ENCODE measurements at regions not wholly inside any gene's neighbourhood (a gene's known extent, or its start where the extent isn't known, plus 50 kb on each side); places are given as distances from the start of the nearest gene placed in this dataset.

- DNase-seq (no peak), ATAC-seq (replicated peaks) (no peak)
- peaks cover 0 to 5% of the 10 kb centered on the region in 2 donors for H3K9me3 Mint-ChIP-seq
- no peaks in the 10 kb centered on the region for H3K27me3 Mint-ChIP-seq
- H3K36me3 Mint-ChIP-seq: no peaks in the 10 kb centered on the region
- no peak overlapping the region for H3K4me3 Mint-ChIP-seq
- H3K4me1 Mint-ChIP-seq: no peaks in the 10 kb centered on the region
- no peak overlapping the region for H3K27ac Mint-ChIP-seq
Measured at GRCh38 chr16:64892835-64893785, 228.8 kb downstream of the CDH11 start.

GRCh38 chr16:64889446-64889845, 232.4 kb downstream of the CDH11 start:
- Mint-ChIP-seq H3K9me3 (peaks cover 0 to 6% of the 10 kb centered on the region in 2 donors), H3K27ac (no peak overlapping the region), H3K27me3 (no peaks in the 10 kb centered on the region), H3K36me3 (no peaks in the 10 kb centered on the region), H3K4me3 (no peak overlapping the region), H3K4me1 (no peaks in the 10 kb centered on the region)
- DNase-seq (no peak), ATAC-seq (replicated peaks) (no peak)

DNA sequence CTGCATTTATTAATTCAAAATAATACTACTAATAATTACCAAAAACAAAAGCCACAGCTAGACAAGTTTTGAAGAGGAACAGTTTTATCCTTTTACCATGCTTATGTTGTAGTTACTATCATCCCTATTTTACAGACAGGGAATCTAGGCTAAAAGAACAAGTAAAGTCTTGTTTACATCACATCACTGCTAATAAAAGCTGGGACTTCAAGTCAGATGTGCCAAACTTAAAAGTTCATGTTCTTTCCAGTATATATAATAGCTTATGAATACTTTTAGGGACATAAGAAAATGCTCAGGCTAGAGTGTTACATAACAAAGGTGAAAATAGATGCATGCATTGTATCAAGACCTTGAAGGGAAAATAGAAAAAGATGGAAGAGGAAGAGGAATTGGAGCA, 234.2 kb downstream of the CDH11 start:
- Mint-ChIP-seq H3K9me3 (peaks cover 4 to 12% of the 10 kb centered on the region in 2 donors), H3K27ac (no peak overlapping the region), H3K36me3 (no peaks in the 10 kb centered on the region), H3K4me1 (no peaks in the 10 kb centered on the region), H3K27me3 (no peaks in the 10 kb centered on the region), H3K4me3 (no peak overlapping the region)
- ATAC-seq (replicated peaks): no peak
- DNase-seq: no peak

DNA sequence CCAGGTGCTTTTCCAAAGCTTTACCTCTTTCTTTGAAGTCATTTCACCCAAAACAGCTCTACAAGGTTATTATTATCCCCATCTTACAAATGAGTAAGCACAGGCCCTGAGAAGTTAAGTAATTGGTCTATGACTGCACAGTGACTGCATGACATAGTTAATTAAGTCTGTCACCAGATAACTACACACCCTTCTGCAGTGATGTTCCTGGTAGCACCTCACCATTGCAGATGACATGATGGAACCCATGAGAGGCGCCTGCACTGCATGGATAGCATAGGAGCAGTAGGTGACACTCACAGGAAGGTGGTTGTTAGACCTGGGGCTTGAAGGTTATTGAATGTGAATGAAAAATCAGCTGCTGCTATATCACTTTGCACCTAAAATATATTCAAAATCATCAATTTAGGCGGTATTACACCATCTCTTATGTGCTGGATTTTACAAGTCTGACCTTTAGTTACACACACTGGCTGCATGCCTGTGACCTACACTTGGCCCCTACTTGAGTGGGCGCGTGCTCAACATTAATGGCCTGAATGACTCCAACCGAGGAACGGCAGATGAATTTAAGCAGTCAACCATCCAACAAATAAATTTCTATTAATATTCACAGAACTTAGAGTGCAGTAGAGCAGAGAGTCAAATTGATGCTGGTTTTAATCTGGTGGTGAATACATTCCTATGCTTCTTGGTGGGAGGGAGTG, 239.6 kb downstream of the CDH11 start:
- no peaks in the 10 kb centered on the region for H3K36me3 Mint-ChIP-seq
- no peak for ATAC-seq (replicated peaks)
- no peak for DNase-seq
- H3K4me1 Mint-ChIP-seq: no peaks in the 10 kb centered on the region
- peaks cover 4 to 10% of the 10 kb centered on the region in 2 donors for H3K9me3 Mint-ChIP-seq
- H3K27me3 Mint-ChIP-seq: no peaks in the 10 kb centered on the region
- H3K4me3 Mint-ChIP-seq: no peak overlapping the region
- no peak overlapping the region for H3K27ac Mint-ChIP-seq

- H3K4me1 Mint-ChIP-seq: no peaks in the 10 kb centered on the region
- H3K9me3 Mint-ChIP-seq: peaks cover 4 to 11% of the 10 kb centered on the region in 2 donors
- no peak for DNase-seq
Measured at GRCh38 chr16:64880994-64881393, 240.9 kb downstream of the CDH11 start.

GRCh38 chr16:64880006-64880405, 241.9 kb downstream of the CDH11 start:
- ATAC-seq (replicated peaks) (no peak), DNase-seq (no peak)
- Mint-ChIP-seq H3K4me3 (no peak overlapping the region), H3K27me3 (no peaks in the 10 kb centered on the region), H3K9me3 (peaks cover 4 to 11% of the 10 kb centered on the region in 2 donors), H3K4me1 (no peaks in the 10 kb centered on the region), H3K27ac (no peak overlapping the region), H3K36me3 (no peaks in the 10 kb centered on the region)

More at GRCh38 chr16:64880994-64881393, 240.9 kb downstream of the CDH11 start:
- no peak for ATAC-seq (replicated peaks)
- Mint-ChIP-seq H3K27me3 (no peaks in the 10 kb centered on the region), H3K27ac (no peak overlapping the region), H3K4me3 (no peak overlapping the region), H3K36me3 (no peaks in the 10 kb centered on the region)

DNA sequence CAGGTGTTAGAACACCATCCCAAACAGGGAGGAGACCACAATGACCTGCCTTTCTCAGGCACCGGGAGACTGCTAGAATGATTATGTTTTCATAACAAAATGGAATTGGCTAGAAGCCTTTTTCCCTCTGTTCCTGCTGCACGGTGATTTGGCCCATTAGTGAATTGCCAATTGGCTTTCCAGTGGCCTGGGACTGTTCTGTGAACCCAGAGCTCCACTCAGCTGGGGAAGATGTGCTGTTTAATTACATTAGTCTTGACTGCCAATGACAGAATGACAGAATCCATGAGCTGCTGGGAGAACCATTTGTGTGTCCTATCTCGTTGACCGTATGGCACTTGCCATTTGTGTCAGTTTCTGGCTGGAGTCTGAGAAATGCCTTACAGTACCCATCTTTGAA, 242.9 kb downstream of the CDH11 start:
- DNase-seq (no peak), ATAC-seq (replicated peaks) (no peak)
- H3K4me3 Mint-ChIP-seq: no peak overlapping the region
- no peaks in the 10 kb centered on the region for H3K27me3 Mint-ChIP-seq
- no peak overlapping the region for H3K27ac Mint-ChIP-seq
- peaks cover 4 to 9% of the 10 kb centered on the region in 2 donors for H3K9me3 Mint-ChIP-seq
- no peaks in the 10 kb centered on the region for H3K4me1 Mint-ChIP-seq
- H3K36me3 Mint-ChIP-seq: no peaks in the 10 kb centered on the region

- DNase-seq: no peak
- Mint-ChIP-seq H3K36me3 (no peaks in the 10 kb centered on the region), H3K9me3 (peaks cover 3 to 4% of the 10 kb centered on the region in 2 donors), H3K4me1 (no peaks in the 10 kb centered on the region), H3K4me3 (no peak overlapping the region), H3K27ac (no peak overlapping the region), H3K27me3 (no peaks in the 10 kb centered on the region)
- ATAC-seq (replicated peaks): no peak
Measured at GRCh38 chr16:64872101-64872500, 249.8 kb downstream of the CDH11 start.

DNA sequence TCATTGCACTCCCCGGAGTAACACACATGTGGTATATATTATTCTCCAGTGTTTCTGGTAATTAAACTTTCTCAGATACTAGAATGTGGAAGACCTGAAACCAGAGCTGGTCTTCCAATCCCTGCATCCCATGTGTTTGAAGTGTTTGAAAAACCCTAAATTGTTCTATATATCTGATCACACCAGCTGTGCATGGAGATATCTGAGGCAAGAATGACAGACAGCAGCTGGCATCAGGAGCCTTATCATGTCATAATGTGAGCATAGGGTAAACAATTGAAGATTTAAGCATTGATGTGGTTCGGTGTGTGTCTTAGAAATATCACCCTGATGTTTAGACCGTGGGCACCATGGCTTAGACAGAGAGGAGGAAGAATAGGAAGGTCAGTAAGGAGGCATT, 251.0 kb downstream of the CDH11 start:
- H3K4me1 Mint-ChIP-seq: no peaks in the 10 kb centered on the region
- H3K9me3 Mint-ChIP-seq: peaks cover 2 to 4% of the 10 kb centered on the region in 2 donors

DNA sequence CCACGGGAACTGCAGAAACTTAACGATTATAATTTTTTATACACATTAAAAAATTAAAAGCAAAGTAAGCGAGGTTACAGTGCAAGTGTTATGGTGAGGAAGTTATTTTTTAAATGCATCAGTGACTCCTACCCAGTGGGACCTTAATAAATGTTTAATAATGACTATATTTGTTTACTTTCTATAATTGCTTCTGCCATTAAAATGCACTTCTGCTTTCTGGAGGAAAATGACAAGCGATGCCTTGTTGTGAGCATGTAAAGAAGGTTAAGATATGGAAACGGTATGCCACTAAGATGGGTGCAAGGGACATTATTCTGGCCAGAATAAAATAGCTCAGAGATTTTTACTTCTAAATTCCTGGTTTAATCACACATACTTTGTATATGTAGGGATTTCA, 252.1 kb downstream of the CDH11 start:
- H3K27me3 Mint-ChIP-seq: no peaks in the 10 kb centered on the region
- H3K9me3 Mint-ChIP-seq: peaks cover 2 to 4% of the 10 kb centered on the region in 2 donors
- no peak overlapping the region for H3K27ac Mint-ChIP-seq
- H3K4me3 Mint-ChIP-seq: no peak overlapping the region
- H3K4me1 Mint-ChIP-seq: no peaks in the 10 kb centered on the region
- ATAC-seq (replicated peaks) (no peak), DNase-seq (no peak)
- no peaks in the 10 kb centered on the region for H3K36me3 Mint-ChIP-seq

More for the DNA sequence above, 251.0 kb downstream of the CDH11 start:
- no peak overlapping the region for H3K4me3 Mint-ChIP-seq
- no peaks in the 10 kb centered on the region for H3K36me3 Mint-ChIP-seq
- no peak for DNase-seq
- no peaks in the 10 kb centered on the region for H3K27me3 Mint-ChIP-seq
- no peak for ATAC-seq (replicated peaks)
- no peak overlapping the region for H3K27ac Mint-ChIP-seq

DNA sequence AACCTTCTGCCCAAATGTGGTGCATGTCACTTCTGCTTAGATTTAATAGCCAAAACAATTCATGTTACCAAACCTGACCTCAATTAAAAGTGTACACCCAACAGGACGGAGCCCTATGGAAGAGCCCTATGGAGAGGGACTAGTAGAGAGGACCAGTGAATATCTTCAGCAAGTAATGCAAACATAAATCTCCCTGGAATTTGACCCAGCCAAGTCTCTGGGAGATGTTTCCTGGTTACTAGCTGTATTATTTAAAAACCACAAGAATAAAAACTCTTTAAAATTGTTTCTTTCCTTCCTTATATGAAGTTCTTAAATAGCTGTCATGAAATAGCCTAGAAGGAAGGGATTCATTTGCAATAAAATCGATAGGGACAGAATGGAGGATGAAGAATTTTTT, 255.8 kb downstream of the CDH11 start:
- ATAC-seq (replicated peaks) (no peak), DNase-seq (no peak)
- H3K9me3 Mint-ChIP-seq: peaks cover 4 to 9% of the 10 kb centered on the region in 2 donors
- no peaks in the 10 kb centered on the region for H3K36me3 Mint-ChIP-seq
- no peaks in the 10 kb centered on the region for H3K27me3 Mint-ChIP-seq
- no peak overlapping the region for H3K4me3 Mint-ChIP-seq
- no peak overlapping the region for H3K27ac Mint-ChIP-seq
- no peaks in the 10 kb centered on the region for H3K4me1 Mint-ChIP-seq

DNA sequence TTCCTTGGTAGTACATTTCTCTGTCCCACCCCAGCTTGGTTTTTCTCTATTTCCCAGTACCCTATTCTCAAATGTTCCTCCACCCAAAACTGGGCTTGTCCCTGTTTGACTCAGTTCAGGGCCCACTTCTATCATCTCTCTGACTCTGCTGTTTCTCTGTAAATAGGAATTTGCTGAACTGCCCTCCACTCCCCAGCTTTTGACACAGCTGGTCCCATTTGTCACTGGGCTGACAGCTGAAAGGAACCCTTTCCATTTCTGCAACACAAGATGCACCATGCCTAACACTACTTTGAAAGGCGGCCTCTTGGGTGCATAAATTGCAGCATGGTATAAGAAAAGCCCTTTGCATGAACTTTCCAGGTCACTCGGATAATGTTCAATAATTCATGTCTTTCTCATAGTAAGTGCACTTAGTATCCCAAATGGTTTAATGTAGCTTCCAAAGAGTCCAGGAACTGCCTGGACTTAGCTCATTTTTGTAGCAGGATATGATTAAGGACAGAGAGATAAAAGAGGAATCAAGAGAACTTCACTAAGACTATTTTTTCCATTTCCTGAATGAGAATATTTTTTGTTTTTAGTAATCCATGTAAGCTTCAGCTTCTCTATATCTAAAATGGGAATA, 256.7 kb downstream of the CDH11 start:
- no peaks in the 10 kb centered on the region for H3K27me3 Mint-ChIP-seq
- H3K9me3 Mint-ChIP-seq: peaks cover 4 to 9% of the 10 kb centered on the region in 2 donors
- no peaks in the 10 kb centered on the region for H3K4me1 Mint-ChIP-seq
- no peaks in the 10 kb centered on the region for H3K36me3 Mint-ChIP-seq
- ATAC-seq (replicated peaks) (no peak), DNase-seq (no peak)
- no peak overlapping the region for H3K27ac Mint-ChIP-seq
- no peak overlapping the region for H3K4me3 Mint-ChIP-seq

GRCh38 chr16:64864232-64864809, 257.5 kb downstream of the CDH11 start:
- Mint-ChIP-seq H3K4me1 (no peaks in the 10 kb centered on the region), H3K27me3 (no peaks in the 10 kb centered on the region), H3K36me3 (no peaks in the 10 kb centered on the region), H3K27ac (no peak overlapping the region), H3K9me3 (peaks cover 4 to 9% of the 10 kb centered on the region in 2 donors), H3K4me3 (no peak overlapping the region)
- no peak for DNase-seq
- ATAC-seq (replicated peaks): no peak

GRCh38 chr16:64858076-64858475, 263.8 kb downstream of the CDH11 start:
- Mint-ChIP-seq H3K4me1 (no peaks in the 10 kb centered on the region), H3K36me3 (no peaks in the 10 kb centered on the region), H3K4me3 (no peak overlapping the region), H3K9me3 (peaks cover 2 to 4% of the 10 kb centered on the region in 2 donors), H3K27ac (no peak overlapping the region), H3K27me3 (no peaks in the 10 kb centered on the region)
- DNase-seq (no peak), ATAC-seq (replicated peaks) (no peak)
